ENCODE measurements at regions not wholly inside any gene's neighbourhood (a gene's known extent, or its start where the extent isn't known, plus 50 kb on each side); places are given as distances from the start of the nearest gene placed in this dataset.

- DNase-seq (ENCODE audit: low spot score) = no peak
Measured at GRCh38 chr5:74059706-74060105, 433.7 kb downstream of the ARHGEF28 start.

GRCh38 chr5:74056789-74057164 lies 430.8 kb downstream of the ARHGEF28 start:
- DNase-seq (ENCODE audit: low spot score) = no peak

GRCh38 chr5:74056107-74056788 lies 430.3 kb downstream of the ARHGEF28 start:
- no peak for DNase-seq (ENCODE audit: low spot score)

- DNase-seq (ENCODE audit: low spot score) = no peak
Measured at GRCh38 chr5:74055486-74056106, 429.6 kb downstream of the ARHGEF28 start.

- DNase-seq (ENCODE audit: low spot score) = no peak
Measured at GRCh38 chr5:74054641-74055421, 428.8 kb downstream of the ARHGEF28 start.

GRCh38 chr5:74054139-74054538 lies 428.1 kb downstream of the ARHGEF28 start:
- no peak for DNase-seq (ENCODE audit: low spot score)

GRCh38 chr5:74052441-74053221 lies 426.6 kb downstream of the ARHGEF28 start:
- DNase-seq (ENCODE audit: low spot score) = no peak

GRCh38 chr5:74051076-74051475 lies 425.1 kb downstream of the ARHGEF28 start:
- DNase-seq (ENCODE audit: low spot score) = no peak

GRCh38 chr5:74044936-74045335 lies 418.9 kb downstream of the ARHGEF28 start:
- no peak for DNase-seq (ENCODE audit: low spot score)

GRCh38 chr5:74042959-74043358 lies 417.0 kb downstream of the ARHGEF28 start:
- DNase-seq (ENCODE audit: low spot score) = peak; percentile 36

- DNase-seq (ENCODE audit: low spot score) = no peak
Measured at GRCh38 chr5:74042559-74042958, 416.6 kb downstream of the ARHGEF28 start.

- no peak for DNase-seq (ENCODE audit: low spot score)
Measured at GRCh38 chr5:74041913-74042312, 415.9 kb downstream of the ARHGEF28 start.

- DNase-seq (ENCODE audit: low spot score) = no peak
Measured at GRCh38 chr5:74040811-74041491, 415.0 kb downstream of the ARHGEF28 start.

- DNase-seq (ENCODE audit: low spot score) = no peak
Measured at GRCh38 chr5:74040065-74040551, 414.1 kb downstream of the ARHGEF28 start.

GRCh38 chr5:74037321-74037720 lies 411.3 kb downstream of the ARHGEF28 start:
- no peak for DNase-seq (ENCODE audit: low spot score)

- peak; percentile 24 for DNase-seq (ENCODE audit: low spot score)
Measured at GRCh38 chr5:74035521-74035937, 409.5 kb downstream of the ARHGEF28 start.

GRCh38 chr5:74034733-74035132 lies 408.7 kb downstream of the ARHGEF28 start:
- DNase-seq (ENCODE audit: low spot score) = peak; percentile 11

- no peak for DNase-seq (ENCODE audit: low spot score)
Measured at GRCh38 chr5:74032617-74033016, 406.6 kb downstream of the ARHGEF28 start.

- DNase-seq (ENCODE audit: low spot score) = no peak
Measured at GRCh38 chr5:74031536-74031935, 405.5 kb downstream of the ARHGEF28 start.

GRCh38 chr5:74030821-74031220 lies 404.8 kb downstream of the ARHGEF28 start:
- DNase-seq (ENCODE audit: low spot score) = no peak

- no peak for DNase-seq (ENCODE audit: low spot score)
Measured at GRCh38 chr5:74030371-74030770, 404.4 kb downstream of the ARHGEF28 start.

GRCh38 chr5:74028976-74029375 lies 403.0 kb downstream of the ARHGEF28 start:
- DNase-seq (ENCODE audit: low spot score) = no peak

Data from AG08396 (cell line).